GM12892 (cell line): ENCODE measurements at regions not wholly inside any gene's neighbourhood (a gene's known extent, or its start where the extent isn't known, plus 50 kb on each side); places are given as distances from the start of the nearest gene placed in this dataset.

Experiments used
- POLR2A ChIP-seq: IDR thresholded peaks from 2 replicates; pipeline ENCODE4 v1.6.1; 2011; ENCODE audit warnings: low read depth, low read length, control low read depth
- POLR2AphosphoS5 ChIP-seq: IDR thresholded peaks from 2 replicates; pipeline ENCODE4 v1.6.1; 2011; ENCODE audit warnings: low read depth, low read length, control low read depth
- TAF1 ChIP-seq: IDR thresholded peaks from 2 replicates; pipeline ENCODE4 v1.6.1; 2011; ENCODE audit warnings: low read depth, mild to moderate bottlenecking, control low read depth, low read length, borderline replicate concordance

- no peak for TF ChIP-seq POLR2AphosphoS5
- no peak for TF ChIP-seq TAF1
- TF ChIP-seq POLR2A = no peak
Observed at GRCh38 chrX:7987160-7988012, 60.2 kb upstream of the PNPLA4 start.
